Muscle of leg (tissue), 3 donors: ENCODE measurements at regions not wholly inside any gene's neighbourhood (a gene's known extent, or its start where the extent isn't known, plus 50 kb on each side); places are given as distances from the start of the nearest gene placed in this dataset.

Experiments
- DNase-seq: peaks from one replicate; pipeline ENCODE4 v3.0.0; 2013
- H3K27ac ChIP-seq: one replicate; pipeline ENCODE4 v1.5.1; 2013; ENCODE audit warnings: mild to moderate bottlenecking, low read length, control low read depth
- H3K27me3 ChIP-seq: one replicate; pipeline ENCODE4 v1.6.1; 2013; ENCODE audit warnings: low read length; ENCODE audit not compliant: control insufficient read depth, insufficient read depth
- H3K36me3 ChIP-seq: one replicate; pipeline ENCODE4 v1.6.1; 2013; ENCODE audit warnings: low read length; ENCODE audit not compliant: control insufficient read depth, insufficient read depth
- H3K4me1 ChIP-seq: one replicate; pipeline ENCODE4 v1.6.1; 2013; ENCODE audit warnings: low read length; ENCODE audit not compliant: control insufficient read depth, insufficient read depth
- H3K4me3 ChIP-seq: one replicate; pipeline ENCODE4 v1.5.1; 2013; ENCODE audit warnings: low read length, control low read depth
- H3K9me3 ChIP-seq: replicated peaks from 2 replicates; pipeline ENCODE4 v1.6.1; 2013; ENCODE audit warnings: low read depth, low read length; ENCODE audit not compliant: control insufficient read depth
- WGBS: methylation state at CpG from one replicate; pipeline ENCODE4 v1.1.5; 2013; ENCODE audit warnings: missing lambda C conversion rate; ENCODE audit not compliant: insufficient coverage; 5-methylcytosine and 5-hydroxymethylcytosine counted together

DNA sequence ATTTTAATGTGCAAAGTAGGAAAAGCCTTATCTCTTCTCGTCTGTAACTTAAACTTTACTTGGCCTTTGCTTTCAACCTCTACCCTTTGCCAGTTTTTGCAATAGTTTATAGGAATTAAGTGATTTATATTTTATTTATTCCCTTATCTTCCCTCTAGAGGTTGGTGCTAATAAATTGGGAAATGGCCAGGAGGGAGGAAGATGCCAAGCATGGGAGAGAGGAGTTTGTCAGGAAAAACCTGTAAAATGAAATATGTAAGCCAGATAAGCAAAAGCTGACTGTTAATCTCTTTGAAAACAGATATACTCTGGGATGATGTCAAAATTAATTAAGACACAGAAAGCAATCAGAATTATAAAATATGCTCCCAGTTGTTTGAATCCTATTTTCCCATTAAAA, 484.5 kb downstream of the NR2F1-AS1 start:
- H3K36me3 ChIP-seq = no peaks in the 10 kb centered on the region
- no peak for DNase-seq
- H3K4me1 ChIP-seq = no peaks in the 10 kb centered on the region
- no CpG with 5 or more reads among the region's 1 CpG for WGBS
- no peaks in the 10 kb centered on the region for H3K9me3 ChIP-seq
- no peak overlapping the region for H3K4me3 ChIP-seq
- H3K27me3 ChIP-seq = no peaks in the 10 kb centered on the region
- no peak overlapping the region for H3K27ac ChIP-seq

GRCh38 chr5:93092349-93093105, 488.5 kb downstream of the NR2F1-AS1 start:
- Histone ChIP-seq H3K4me3 (no peak overlapping the region), H3K27me3 (no peaks in the 10 kb centered on the region), H3K36me3 (no peaks in the 10 kb centered on the region), H3K4me1 (peaks cover 3% of the 10 kb centered on the region), H3K9me3 (no peaks in the 10 kb centered on the region), H3K27ac (no peak overlapping the region)
- DNase-seq = peak; percentile 22
- WGBS = 80% methylated on average over 2 of the region's 2 CpGs

- no peaks in the 10 kb centered on the region for H3K27me3 ChIP-seq
- no peaks in the 10 kb centered on the region for H3K36me3 ChIP-seq
- H3K4me1 ChIP-seq = peaks cover 3% of the 10 kb centered on the region
- no peak overlapping the region for H3K27ac ChIP-seq
- no peak for DNase-seq
- no peaks in the 10 kb centered on the region for H3K9me3 ChIP-seq
- no CpG with 5 or more reads among the region's 5 CpGs for WGBS
- H3K4me3 ChIP-seq = no peak overlapping the region
Measured at GRCh38 chr5:93090698-93091097, 490.3 kb downstream of the NR2F1-AS1 start.

DNA sequence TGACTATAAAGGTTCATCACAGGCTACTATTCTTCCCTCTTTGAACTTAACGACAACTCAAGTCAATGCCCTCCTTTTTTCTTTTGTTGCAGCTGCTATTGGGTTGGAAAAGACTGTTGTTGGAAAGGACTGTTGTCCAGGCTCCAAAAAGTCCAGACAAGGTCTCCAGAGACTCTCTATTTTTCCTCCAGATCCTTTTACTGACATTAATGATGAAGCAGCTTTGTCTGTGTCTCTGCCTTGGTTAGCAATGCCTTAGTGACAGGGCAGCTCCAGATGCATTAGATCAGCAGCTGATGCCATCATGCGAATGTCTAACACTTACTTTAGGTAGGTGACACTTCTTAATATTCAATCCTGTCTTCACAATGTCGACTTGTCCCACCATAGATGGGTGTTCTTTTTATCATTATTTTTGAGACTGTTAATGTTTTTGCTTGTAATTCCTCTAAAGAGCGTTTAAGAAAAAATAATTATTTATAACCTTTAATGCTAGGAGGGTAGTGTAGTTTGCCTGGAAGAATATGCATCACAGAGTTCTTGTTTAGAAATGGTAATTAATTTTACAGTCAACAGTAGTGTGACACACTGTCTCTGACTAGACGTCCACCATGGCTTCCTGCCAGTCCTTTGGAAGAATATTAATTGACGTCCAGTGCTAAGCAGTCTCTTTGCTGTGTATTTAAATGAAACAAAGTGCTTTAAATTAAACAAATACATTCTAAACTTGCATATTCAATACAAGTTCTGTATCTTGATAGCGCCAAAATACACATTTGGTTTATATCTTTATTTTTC, 492.2 kb downstream of the NR2F1-AS1 start:
- Histone ChIP-seq H3K36me3 (no peaks in the 10 kb centered on the region), H3K27me3 (no peaks in the 10 kb centered on the region), H3K4me3 (no peak overlapping the region), H3K9me3 (no peaks in the 10 kb centered on the region), H3K4me1 (peaks cover 3% of the 10 kb centered on the region), H3K27ac (no peak overlapping the region)
- WGBS = no CpG with 5 or more reads among the region's 7 CpGs
- peak; percentile 50 for DNase-seq

DNA sequence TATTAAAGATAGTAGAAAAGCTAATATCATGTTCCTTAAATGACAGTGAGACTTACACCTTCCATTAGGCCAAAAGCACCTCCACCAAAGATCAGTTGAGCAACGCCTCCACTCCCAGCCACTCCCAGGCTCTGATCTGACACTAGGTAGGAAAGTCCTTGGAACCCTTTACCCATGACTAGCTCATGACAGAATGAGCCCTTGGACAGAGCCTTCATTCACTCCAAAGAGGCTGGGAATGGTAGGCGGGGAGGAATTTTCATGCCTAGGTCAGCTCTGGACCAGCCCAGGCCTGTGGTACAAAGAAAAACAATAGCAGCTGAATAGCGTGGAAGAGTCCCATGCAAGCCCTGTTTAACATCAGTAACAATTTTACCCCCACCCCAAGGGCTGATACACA, 493.7 kb downstream of the NR2F1-AS1 start:
- H3K27ac ChIP-seq = no peak overlapping the region
- peaks cover 2% of the 10 kb centered on the region for H3K9me3 ChIP-seq
- H3K27me3 ChIP-seq = no peaks in the 10 kb centered on the region
- no peak for DNase-seq
- H3K4me3 ChIP-seq = no peak overlapping the region
- peaks cover 3% of the 10 kb centered on the region for H3K4me1 ChIP-seq
- H3K36me3 ChIP-seq = no peaks in the 10 kb centered on the region
- 100% methylated on average over 1 of the region's 3 CpGs for WGBS

DNA sequence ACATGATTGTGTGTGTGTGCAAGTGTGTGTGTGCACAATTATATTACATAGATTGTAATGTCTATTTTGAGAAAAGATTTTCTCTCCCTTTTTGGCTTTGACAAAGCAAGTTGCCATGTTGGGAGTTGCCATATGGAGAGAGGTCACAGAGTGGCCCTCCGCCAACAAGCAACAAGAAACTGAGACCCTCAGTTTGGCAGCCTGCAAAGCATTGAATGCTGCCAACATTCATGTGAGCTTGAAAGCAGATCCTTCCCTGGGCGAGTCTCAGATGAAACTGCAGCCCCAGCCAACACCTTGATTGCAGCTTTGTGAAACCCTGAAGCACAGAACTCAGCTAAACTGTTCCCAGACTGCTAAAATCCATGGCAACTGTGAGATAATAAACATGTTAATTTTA, 498.0 kb downstream of the NR2F1-AS1 start:
- peaks cover 2% of the 10 kb centered on the region for H3K9me3 ChIP-seq
- no peaks in the 10 kb centered on the region for H3K27me3 ChIP-seq
- no peak overlapping the region for H3K4me3 ChIP-seq
- no peak overlapping the region for H3K27ac ChIP-seq
- peaks cover 3% of the 10 kb centered on the region for H3K4me1 ChIP-seq
- DNase-seq = no peak
- WGBS = 63% methylated on average over 2 of the region's 2 CpGs
- H3K36me3 ChIP-seq = no peaks in the 10 kb centered on the region

- peaks cover 3% of the 10 kb centered on the region for H3K4me1 ChIP-seq
- H3K36me3 ChIP-seq = no peaks in the 10 kb centered on the region
- peaks cover 2% of the 10 kb centered on the region for H3K9me3 ChIP-seq
- H3K27me3 ChIP-seq = no peaks in the 10 kb centered on the region
- H3K4me3 ChIP-seq = no peak overlapping the region
- no peak for DNase-seq
- no CpG with 5 or more reads among the region's 2 CpGs for WGBS
- H3K27ac ChIP-seq = peak overlapping the region; percentile 39
Measured at GRCh38 chr5:93079046-93079445, 502.0 kb downstream of the NR2F1-AS1 start.

GRCh38 chr5:93078082-93079038, 502.7 kb downstream of the NR2F1-AS1 start:
- Histone ChIP-seq H3K4me3 (no peak overlapping the region), H3K36me3 (no peaks in the 10 kb centered on the region), H3K4me1 (peaks cover 3% of the 10 kb centered on the region), H3K27me3 (no peaks in the 10 kb centered on the region), H3K27ac (peak overlapping the region; percentile 39), H3K9me3 (peaks cover 2% of the 10 kb centered on the region)
- WGBS = 72% methylated on average over 7 of the region's 11 CpGs
- DNase-seq = peak; percentile 80

DNA sequence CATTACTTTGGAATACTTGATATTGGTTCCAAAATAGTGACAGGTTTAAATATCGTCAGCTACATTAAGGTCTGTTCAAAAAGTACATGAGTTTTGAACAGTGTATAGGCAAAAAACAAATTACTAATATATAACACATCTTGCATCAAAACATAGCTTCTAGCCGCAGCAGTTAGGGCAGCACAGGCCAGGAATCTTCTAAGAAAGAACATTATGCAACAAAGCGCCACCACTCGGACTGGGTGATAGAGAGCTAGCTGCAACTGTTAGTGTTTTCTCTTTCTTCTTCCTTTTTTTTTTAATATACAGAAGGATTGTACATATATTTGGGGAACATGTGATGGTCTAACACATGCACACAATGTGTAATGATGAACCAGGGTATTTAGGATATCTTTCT, 504.5 kb downstream of the NR2F1-AS1 start:
- no peaks in the 10 kb centered on the region for H3K27me3 ChIP-seq
- no peak for DNase-seq
- H3K4me3 ChIP-seq = no peak overlapping the region
- H3K4me1 ChIP-seq = peaks cover 3% of the 10 kb centered on the region
- H3K9me3 ChIP-seq = no peaks in the 10 kb centered on the region
- H3K27ac ChIP-seq = no peak overlapping the region
- H3K36me3 ChIP-seq = no peaks in the 10 kb centered on the region
- no CpG with 5 or more reads among the region's 4 CpGs for WGBS

GRCh38 chr5:93076096-93076495, 504.9 kb downstream of the NR2F1-AS1 start:
- no peak overlapping the region for H3K4me3 ChIP-seq
- no peaks in the 10 kb centered on the region for H3K27me3 ChIP-seq
- no peak for DNase-seq
- H3K4me1 ChIP-seq = peaks cover 3% of the 10 kb centered on the region
- no peaks in the 10 kb centered on the region for H3K9me3 ChIP-seq
- no peaks in the 10 kb centered on the region for H3K36me3 ChIP-seq
- H3K27ac ChIP-seq = no peak overlapping the region
- WGBS = no CpG with 5 or more reads among the region's 2 CpGs
